ENCODE measurements at regions not wholly inside any gene's neighbourhood (a gene's known extent, or its start where the extent isn't known, plus 50 kb on each side); places are given as distances from the start of the nearest gene placed in this dataset.

- CTCF ChIA-PET, result no interaction called here
- Histone ChIP-seq H3K27me3 (replicated peaks in 1 of 4; ENCODE audit: control extremely low read depth in 1 of 4, control insufficient read depth in 3 of 4, insufficient read depth in 4 of 4, low read length in 3 of 4) (no peaks in the 10 kb centered on the region), H3K79me2 (ENCODE audit: control insufficient read depth, insufficient read depth, low read length) (no peaks in the 10 kb centered on the region), H3K9ac (ENCODE audit: low read length) (no peak overlapping the region), H3K4me3 (ENCODE audit: control extremely low read depth in 1 of 5, extremely low read depth in 1 of 5, insufficient read depth in 1 of 5, low read depth in 2 of 5, low read length in 4 of 5) (no peak overlapping the region), H2AFZ (ENCODE audit: insufficient read depth, low read depth, low read length, poor library complexity, severe bottlenecking) (no peak overlapping the region), H4K20me1 (ENCODE audit: control insufficient read depth, insufficient read depth, low read length, poor library complexity, severe bottlenecking) (no peaks in the 10 kb centered on the region), H3K27ac (ENCODE audit: low read length in 2 of 2) (no peak overlapping the region), H3K9me3 (ENCODE audit: control extremely low read depth in 1 of 3, control insufficient read depth in 2 of 3, insufficient read depth in 1 of 3, low read length in 2 of 3) (no peaks in the 10 kb centered on the region), H3K4me2 (replicated peaks; ENCODE audit: low read depth, low read length, poor library complexity, severe bottlenecking) (no peak overlapping the region), H3K4me1 (ENCODE audit: control insufficient read depth in 2 of 2, insufficient read depth in 2 of 2, low read length in 2 of 2) (no peaks in the 10 kb centered on the region), H3K36me3 (replicated peaks in 1 of 2; ENCODE audit: control extremely low read depth in 1 of 2, control insufficient read depth in 1 of 2, extremely low read depth in 1 of 2, insufficient read depth in 2 of 2, low read length in 1 of 2) (no peaks in the 10 kb centered on the region)
- no peak for DNase-seq
- no CpG with 5 or more reads among the region's 2 CpGs for WGBS (ENCODE audit: insufficient coverage)
- intact Hi-C loops (cut with micrococcal nuclease), result no loop called here
- Mint-ChIP-seq H3K27me3 (no peaks in the 10 kb centered on the region), H3K9me3 (ENCODE audit: insufficient read depth) (peaks cover 2% of the 10 kb centered on the region), H3K27ac (no peak overlapping the region), H3K4me3 (no peak overlapping the region), H3K4me1 (no peaks in the 10 kb centered on the region)
- POLR2A ChIA-PET, result no interaction called here
- TF ChIP-seq CTCF (IDR thresholded peaks at IDR 0.05) (no peak), EZH2 (IDR thresholded peaks at IDR 0.05; ENCODE audit: borderline replicate concordance, insufficient read depth, low read depth, low read length, poor library complexity, severe bottlenecking) (no peak)
- no peak for ATAC-seq (ENCODE audit: low read depth)
These were observed 591.4 kb downstream of the CD109 start for GRCh38 chr6:74287441-74287840.

GRCh38 chr6:74284284-74284683, 588.3 kb downstream of the CD109 start:
- intact Hi-C loops (cut with micrococcal nuclease), result no loop called here
- no peak overlapping the region for H3K27ac ChIP-seq (ENCODE audit: low read length in 2 of 2)
- no peak overlapping the region for H3K27ac Mint-ChIP-seq
- DNase-seq (no peak), ATAC-seq (ENCODE audit: low read depth) (no peak)
- no peak overlapping the region for H2AFZ ChIP-seq (ENCODE audit: insufficient read depth, low read depth, low read length, poor library complexity, severe bottlenecking)
- no peak overlapping the region for H3K4me3 ChIP-seq (ENCODE audit: control extremely low read depth in 1 of 5, extremely low read depth in 1 of 5, insufficient read depth in 1 of 5, low read depth in 2 of 5, low read length in 4 of 5)
- no peaks in the 10 kb centered on the region for H3K4me1 Mint-ChIP-seq
- no peaks in the 10 kb centered on the region for H3K36me3 ChIP-seq (replicated peaks in 1 of 2; ENCODE audit: control extremely low read depth in 1 of 2, control insufficient read depth in 1 of 2, extremely low read depth in 1 of 2, insufficient read depth in 2 of 2, low read length in 1 of 2)
- no peaks in the 10 kb centered on the region for H4K20me1 ChIP-seq (ENCODE audit: control insufficient read depth, insufficient read depth, low read length, poor library complexity, severe bottlenecking)
- no peak for TF ChIP-seq EZH2 (IDR thresholded peaks at IDR 0.05; ENCODE audit: borderline replicate concordance, insufficient read depth, low read depth, low read length, poor library complexity, severe bottlenecking)
- TF ChIP-seq CTCF (IDR thresholded peaks at IDR 0.05), result no peak
- H3K4me3 Mint-ChIP-seq, result no peak overlapping the region
- no peaks in the 10 kb centered on the region for H3K9me3 ChIP-seq (ENCODE audit: control extremely low read depth in 1 of 3, control insufficient read depth in 2 of 3, insufficient read depth in 1 of 3, low read length in 2 of 3)
- H3K9me3 Mint-ChIP-seq (ENCODE audit: insufficient read depth), result no peaks in the 10 kb centered on the region
- H3K79me2 ChIP-seq (ENCODE audit: control insufficient read depth, insufficient read depth, low read length), result no peaks in the 10 kb centered on the region
- no peaks in the 10 kb centered on the region for H3K27me3 ChIP-seq (replicated peaks in 1 of 4; ENCODE audit: control extremely low read depth in 1 of 4, control insufficient read depth in 3 of 4, insufficient read depth in 4 of 4, low read length in 3 of 4)
- H3K4me1 ChIP-seq (ENCODE audit: control insufficient read depth in 2 of 2, insufficient read depth in 2 of 2, low read length in 2 of 2), result no peaks in the 10 kb centered on the region
- H3K9ac ChIP-seq (ENCODE audit: low read length), result no peak overlapping the region
- CTCF ChIA-PET, result no interaction called here
- no peaks in the 10 kb centered on the region for H3K27me3 Mint-ChIP-seq
- POLR2A ChIA-PET, result no interaction called here
- H3K4me2 ChIP-seq (replicated peaks; ENCODE audit: low read depth, low read length, poor library complexity, severe bottlenecking), result no peak overlapping the region
